PC-9 (cell line): ENCODE measurements at regions not wholly inside any gene's neighbourhood (a gene's known extent, or its start where the extent isn't known, plus 50 kb on each side); places are given as distances from the start of the nearest gene placed in this dataset.

ENCODE experiments used
- BruUV-seq: library from RNA; stranded (reverse); fragments of 400-500 nt; replicated peaks from 2 replicates; lab custom pipeline; 2021; lab: Mats Ljungman, UMichigan
- CTCF ChIA-PET: fragments of 300-600 bp; sonication (Branson Sonifier 250); formaldehyde crosslinking; loops from one replicate; lab custom pipeline; 2022; ENCODE audit warnings: antibody characterized with exemption; lab: Charles Lee
- POLR2A ChIA-PET: fragments of 300-600 bp; sonication (Branson Sonifier 250); formaldehyde crosslinking; loops from one replicate; lab custom pipeline; 2022; ENCODE audit warnings: antibody characterized with exemption; ENCODE audit not compliant: unreplicated experiment; lab: Charles Lee
- DNase-seq, 2 experiments: peaks; one replicate each; pipeline versions ENCODE4 v3.0.0 to v3.0.0-alpha.2; 2015 to 2022; ENCODE audit warnings: mixed read lengths in 1 of 2
- H2AFZ ChIP-seq: fragments of 200-600 bp; sonication (generic); 2 replicates; pipeline ENCODE4 v1.8.1; 2017; ENCODE audit warnings: antibody characterized with exemption
- H3F3A ChIP-seq: fragments of 200-600 bp; sonication (generic); 2 replicates; pipeline ENCODE4 v1.8.1; 2017; ENCODE audit warnings: antibody characterized with exemption, mild to moderate bottlenecking, low read depth; ENCODE audit not compliant: insufficient read depth
- H3K27ac ChIP-seq: fragments of 200-600 bp; sonication (generic); 2 replicates; pipeline ENCODE4 v1.6.1; 2016; ENCODE audit warnings: mixed run types
- H3K27me3 ChIP-seq: fragments of 200-600 bp; sonication (generic); 2 replicates; pipeline ENCODE4 v1.6.1; 2016; ENCODE audit warnings: low read depth, mixed run types; ENCODE audit not compliant: insufficient read depth
- H3K36me3 ChIP-seq: fragments of 200-600 bp; sonication (generic); 2 replicates; pipeline ENCODE4 v1.6.1; 2016; ENCODE audit warnings: low read depth, mixed run types
- H3K4me1 ChIP-seq: fragments of 200-600 bp; sonication (generic); replicated peaks from 2 replicates; pipeline ENCODE4 v1.6.1; 2016; ENCODE audit warnings: mixed run types; ENCODE audit not compliant: insufficient read depth
- H3K4me2 ChIP-seq: fragments of 200-600 bp; sonication (generic); 2 replicates; pipeline ENCODE4 v1.6.1; 2017; ENCODE audit warnings: mixed run types
- H3K4me3 ChIP-seq: fragments of 200-600 bp; sonication (generic); 2 replicates; pipeline ENCODE4 v1.6.1; 2016; ENCODE audit warnings: mixed run types
- H3K79me2 ChIP-seq: fragments of 200-600 bp; sonication (generic); 2 replicates; pipeline ENCODE4 v1.6.1; 2017; ENCODE audit warnings: low read depth, mixed run types
- H3K9me2 ChIP-seq: fragments of 200-600 bp; sonication (generic); 2 replicates; pipeline ENCODE4 v1.8.1; 2017; ENCODE audit warnings: mild to moderate bottlenecking; ENCODE audit not compliant: insufficient read depth
- H3K9me3 ChIP-seq: fragments of 200-600 bp; sonication (generic); 2 replicates; pipeline ENCODE4 v1.8.1; 2016; ENCODE audit warnings: low read depth; ENCODE audit not compliant: insufficient read depth
- H4K20me1 ChIP-seq: fragments of 200-600 bp; sonication (generic); 2 replicates; pipeline ENCODE4 v1.8.1; 2017; ENCODE audit not compliant: insufficient read depth
- EZH2 ChIP-seq: fragments of 200-600 bp; sonication (generic); IDR thresholded peaks from 2 replicates; pipeline ENCODE4 v1.8.0; 2017; ENCODE audit warnings: antibody characterized with exemption, low read depth
- intact Hi-C: fragments of 100-400 bp; cut with micrococcal nuclease; formaldehyde crosslinking; loops from one replicate; pipeline ENCODE4 v1.10.0; 2022; ENCODE audit not compliant: unreplicated experiment
- TF ChIP-seq, protein P1 (sequence below): fragments of 200-600 bp; sonication (generic); conservative IDR thresholded peaks from 2 replicates; pipeline ENCODE4 v1.6.1; 2017; ENCODE audit warnings: mixed run types, antibody characterized with exemption, mild to moderate bottlenecking, moderate library complexity

DNA sequence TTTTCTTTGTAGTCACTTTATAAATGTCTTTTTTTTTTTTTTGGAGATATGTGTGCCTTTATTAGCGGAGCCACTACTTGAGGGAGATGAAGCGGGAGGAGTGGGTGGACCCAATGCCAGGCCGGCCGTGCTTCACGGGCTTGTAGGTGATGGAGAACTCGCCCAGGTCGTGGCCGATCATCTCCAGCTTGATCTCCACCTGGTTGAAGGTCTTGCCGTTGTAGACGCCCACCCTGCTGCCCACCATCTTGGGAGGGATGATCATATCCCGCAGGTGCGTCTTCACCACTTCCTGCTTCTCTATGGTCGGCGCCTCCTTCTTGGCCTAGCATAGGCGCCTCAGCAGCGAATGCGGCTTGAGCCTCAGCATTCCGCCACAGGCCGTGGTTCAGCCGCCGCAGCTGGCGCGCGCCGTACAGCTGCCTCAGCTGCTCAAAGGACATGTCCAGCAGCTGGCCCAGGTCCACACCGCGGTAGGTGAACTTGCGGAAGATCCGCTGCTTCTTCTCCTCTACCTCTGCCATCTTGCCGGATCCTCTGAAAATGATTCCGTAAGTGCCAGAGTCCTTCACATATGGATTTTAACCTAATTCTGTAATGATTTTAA, 1095.6 kb downstream of the MAT2B start:
- Histone ChIP-seq H3K9me2 (no peaks in the 10 kb centered on the region), H2AFZ (no peak overlapping the region), H3K27ac (no peak overlapping the region), H3K27me3 (no peaks in the 10 kb centered on the region), H3K4me3 (no peak overlapping the region), H3K4me1 (no peaks in the 10 kb centered on the region), H3K4me2 (no peak overlapping the region), H4K20me1 (no peaks in the 10 kb centered on the region), H3K9me3 (no peaks in the 10 kb centered on the region), H3K79me2 (no peaks in the 10 kb centered on the region), H3K36me3 (no peaks in the 10 kb centered on the region), H3F3A (no peaks in the 10 kb centered on the region)
- DNase-seq, result no peak
- POLR2A ChIA-PET, result no interaction called here
- intact Hi-C loops, result no loop called here
- no TSS peak for BruUV-seq
- CTCF ChIA-PET, result no interaction called here
- TF ChIP-seq EZH2, result no peak
- TF ChIP-seq, protein P1, sequence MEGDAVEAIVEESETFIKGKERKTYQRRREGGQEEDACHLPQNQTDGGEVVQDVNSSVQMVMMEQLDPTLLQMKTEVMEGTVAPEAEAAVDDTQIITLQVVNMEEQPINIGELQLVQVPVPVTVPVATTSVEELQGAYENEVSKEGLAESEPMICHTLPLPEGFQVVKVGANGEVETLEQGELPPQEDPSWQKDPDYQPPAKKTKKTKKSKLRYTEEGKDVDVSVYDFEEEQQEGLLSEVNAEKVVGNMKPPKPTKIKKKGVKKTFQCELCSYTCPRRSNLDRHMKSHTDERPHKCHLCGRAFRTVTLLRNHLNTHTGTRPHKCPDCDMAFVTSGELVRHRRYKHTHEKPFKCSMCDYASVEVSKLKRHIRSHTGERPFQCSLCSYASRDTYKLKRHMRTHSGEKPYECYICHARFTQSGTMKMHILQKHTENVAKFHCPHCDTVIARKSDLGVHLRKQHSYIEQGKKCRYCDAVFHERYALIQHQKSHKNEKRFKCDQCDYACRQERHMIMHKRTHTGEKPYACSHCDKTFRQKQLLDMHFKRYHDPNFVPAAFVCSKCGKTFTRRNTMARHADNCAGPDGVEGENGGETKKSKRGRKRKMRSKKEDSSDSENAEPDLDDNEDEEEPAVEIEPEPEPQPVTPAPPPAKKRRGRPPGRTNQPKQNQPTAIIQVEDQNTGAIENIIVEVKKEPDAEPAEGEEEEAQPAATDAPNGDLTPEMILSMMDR, result no peak

DNA sequence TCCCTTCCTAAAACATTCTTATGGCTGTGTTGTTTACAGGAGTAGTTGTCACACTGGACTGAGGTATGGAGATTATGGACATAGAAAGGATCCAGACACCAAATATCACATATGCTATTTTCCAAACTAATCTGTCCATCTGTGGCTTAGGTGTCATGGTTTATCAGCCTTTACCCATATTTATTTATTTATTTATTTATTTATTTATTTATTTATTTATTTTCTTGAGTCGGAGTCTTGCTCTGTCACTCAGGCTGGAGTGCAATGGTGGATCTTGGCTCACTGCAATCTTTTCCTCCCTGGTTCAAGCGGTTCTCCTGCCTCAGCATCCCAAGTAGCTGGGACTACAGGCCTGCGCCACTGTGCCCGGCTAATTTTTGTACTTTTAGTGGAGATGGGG, 1103.1 kb downstream of the MAT2B start:
- H3K9me2 ChIP-seq, result no peaks in the 10 kb centered on the region
- H4K20me1 ChIP-seq, result no peaks in the 10 kb centered on the region
- H3K27ac ChIP-seq, result no peak overlapping the region
- no peaks in the 10 kb centered on the region for H3K4me1 ChIP-seq
- BruUV-seq, result no TSS peak
- intact Hi-C loops, result no loop called here
- no peaks in the 10 kb centered on the region for H3K79me2 ChIP-seq
- TF ChIP-seq, protein P1, result no peak
- TF ChIP-seq EZH2, result no peak
- H3K27me3 ChIP-seq, result no peaks in the 10 kb centered on the region
- no peak for DNase-seq
- H3K4me2 ChIP-seq, result no peak overlapping the region
- H3K9me3 ChIP-seq, result no peaks in the 10 kb centered on the region
- no peak overlapping the region for H2AFZ ChIP-seq
- no peaks in the 10 kb centered on the region for H3K36me3 ChIP-seq
- ChIA-PET POLR2A (no interaction called here), CTCF (no interaction called here)
- H3F3A ChIP-seq, result no peaks in the 10 kb centered on the region
- H3K4me3 ChIP-seq, result no peak overlapping the region

DNA sequence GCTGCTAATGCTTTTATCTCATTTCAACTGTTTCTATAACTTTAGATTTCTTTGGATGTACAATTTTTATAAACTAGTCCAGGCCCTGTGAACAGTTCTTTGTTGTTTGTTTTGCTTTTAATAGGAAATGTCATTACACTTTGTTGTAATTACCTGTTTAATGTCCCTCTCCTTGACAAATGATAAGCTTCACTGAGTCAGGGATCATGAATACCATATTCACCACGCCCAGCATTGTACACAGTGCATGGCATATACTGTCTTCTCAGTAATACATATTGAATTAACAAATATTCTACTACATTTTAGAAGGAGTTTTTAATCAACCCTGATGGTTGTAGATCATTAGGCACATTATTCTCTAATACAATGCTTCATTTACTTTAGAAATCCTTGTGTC, 1105.0 kb downstream of the MAT2B start:
- POLR2A ChIA-PET, result no interaction called here
- DNase-seq, result no peak
- no peak overlapping the region for H3K4me2 ChIP-seq
- no peaks in the 10 kb centered on the region for H4K20me1 ChIP-seq
- no peak for TF ChIP-seq EZH2
- TF ChIP-seq, protein P1, result no peak
- H3K79me2 ChIP-seq, result no peaks in the 10 kb centered on the region
- no TSS peak for BruUV-seq
- no peak overlapping the region for H3K27ac ChIP-seq
- H3K27me3 ChIP-seq, result no peaks in the 10 kb centered on the region
- no peaks in the 10 kb centered on the region for H3F3A ChIP-seq
- no peak overlapping the region for H2AFZ ChIP-seq
- intact Hi-C loops, result no loop called here
- CTCF ChIA-PET, result no interaction called here
- no peaks in the 10 kb centered on the region for H3K9me2 ChIP-seq
- H3K4me3 ChIP-seq, result no peak overlapping the region
- no peaks in the 10 kb centered on the region for H3K9me3 ChIP-seq
- no peaks in the 10 kb centered on the region for H3K4me1 ChIP-seq
- no peaks in the 10 kb centered on the region for H3K36me3 ChIP-seq
